OCI-LY7 (cell line): ENCODE measurements at regions not wholly inside any gene's neighbourhood (a gene's known extent, or its start where the extent isn't known, plus 50 kb on each side); places are given as distances from the start of the nearest gene placed in this dataset. TPM values are rescaled to one million over a fixed set of nuclear protein-coding genes. Genes with fewer than 3 reads are reported as not detected.

Source experiments
- BruUV-seq: library from RNA; stranded (reverse); fragments of 400-500 nt; replicated peaks from 2 replicates; lab custom pipeline; 2021; lab: Mats Ljungman, UMichigan
- CTCF ChIA-PET: fragments of 300-600 bp; sonication (Branson Sonifier 250); formaldehyde crosslinking; loops from one replicate; lab custom pipeline; 2022; ENCODE audit warnings: antibody characterized with exemption; ENCODE audit not compliant: unreplicated experiment; lab: Charles Lee
- POLR2A ChIA-PET: fragments of 300-600 bp; sonication (Branson Sonifier 250); formaldehyde crosslinking; loops from one replicate; lab custom pipeline; 2022; ENCODE audit warnings: antibody characterized with exemption; lab: Charles Lee
- DNase-seq: peaks from one replicate; pipeline ENCODE4 v3.0.0-alpha.2; 2015; ENCODE audit warnings: low spot score
- H2AFZ ChIP-seq: fragments of 200-600 bp; sonication (generic), shearing (Covaris generic); 2 replicates; pipeline ENCODE4 v1.6.1; 2014; ENCODE audit warnings: mild to moderate bottlenecking, antibody characterized with exemption, low read length, moderate library complexity
- H3K27ac ChIP-seq: fragments of 200-600 bp; sonication (generic); 2 replicates; pipeline ENCODE4 v1.5.1; 2014; ENCODE audit warnings: mixed run types, low read depth, mild to moderate bottlenecking, moderate library complexity, low read length, inconsistent platforms; ENCODE audit not compliant: poor library complexity, severe bottlenecking
- H3K36me3 ChIP-seq: fragments of 200-600 bp; sonication (generic); 2 replicates; pipeline ENCODE4 v1.6.1; 2014; ENCODE audit warnings: mild to moderate bottlenecking, antibody characterized with exemption, low read length, moderate library complexity, mixed read lengths; ENCODE audit not compliant: insufficient read depth
- H3K4me1 ChIP-seq: fragments of 200-600 bp; sonication (generic); 2 replicates; pipeline ENCODE4 v1.5.1; 2014; ENCODE audit warnings: mild to moderate bottlenecking, low read length; ENCODE audit not compliant: insufficient read depth, poor library complexity, severe bottlenecking
- H3K4me2 ChIP-seq: fragments of 200-600 bp; sonication (generic); 2 replicates; pipeline ENCODE4 v1.6.1; 2014; ENCODE audit warnings: mild to moderate bottlenecking, low read length
- H3K4me3 ChIP-seq: fragments of 200-600 bp; sonication (generic); 2 replicates; pipeline ENCODE4 v1.5.1; 2014; ENCODE audit warnings: mild to moderate bottlenecking, low read depth, low read length; ENCODE audit not compliant: poor library complexity, severe bottlenecking
- H3K79me2 ChIP-seq: fragments of 200-600 bp; sonication (generic); 2 replicates; pipeline ENCODE4 v1.6.1; 2016; ENCODE audit warnings: low read depth, mild to moderate bottlenecking, low read length, moderate library complexity, mixed read lengths; ENCODE audit not compliant: insufficient read depth
- H3K9me2 ChIP-seq: fragments of 200-600 bp; sonication (generic); 2 replicates; pipeline ENCODE4 v1.6.1; 2016; ENCODE audit warnings: mild to moderate bottlenecking, low read length, mixed read lengths; ENCODE audit not compliant: insufficient read depth
- H3K9me3 ChIP-seq: fragments of 200-600 bp; sonication (generic); 2 replicates; pipeline ENCODE4 v1.6.1; 2014; ENCODE audit warnings: mild to moderate bottlenecking, mixed run types, low read length, mixed read lengths
- H4K20me1 ChIP-seq: fragments of 200-600 bp; sonication (generic); 2 replicates; pipeline ENCODE4 v1.6.1; 2014; ENCODE audit warnings: mild to moderate bottlenecking, antibody characterized with exemption, low read length, moderate library complexity, mixed read lengths; ENCODE audit not compliant: insufficient read depth
- EZH2phosphoT487 ChIP-seq: fragments of 200-600 bp; sonication (generic); IDR thresholded peaks from 2 replicates; pipeline ENCODE4 v1.6.1; 2018; ENCODE audit warnings: low read depth, borderline replicate concordance, mild to moderate bottlenecking, mixed run types, antibody characterized with exemption, low read length, moderate library complexity, mixed read lengths
- intact Hi-C: fragments of 100-400 bp; cut with micrococcal nuclease; formaldehyde crosslinking; loops from one replicate; pipeline ENCODE4 v1.10.0; 2022; ENCODE audit not compliant: unreplicated experiment
- small RNA-seq: library from RNA; depleted of rRNA; stranded (forward); fragments of <200 nt; gene quantifications from one replicate; pipeline ENCODE3, GENCODE V24; 2014
- TF ChIP-seq, protein P1 (sequence below): fragments of 200-600 bp; sonication (generic); conservative IDR thresholded peaks from 2 replicates; pipeline ENCODE4 v1.5.1; 2014; ENCODE audit warnings: mild to moderate bottlenecking, antibody characterized with exemption, low read length, moderate library complexity, mixed read lengths

DNA sequence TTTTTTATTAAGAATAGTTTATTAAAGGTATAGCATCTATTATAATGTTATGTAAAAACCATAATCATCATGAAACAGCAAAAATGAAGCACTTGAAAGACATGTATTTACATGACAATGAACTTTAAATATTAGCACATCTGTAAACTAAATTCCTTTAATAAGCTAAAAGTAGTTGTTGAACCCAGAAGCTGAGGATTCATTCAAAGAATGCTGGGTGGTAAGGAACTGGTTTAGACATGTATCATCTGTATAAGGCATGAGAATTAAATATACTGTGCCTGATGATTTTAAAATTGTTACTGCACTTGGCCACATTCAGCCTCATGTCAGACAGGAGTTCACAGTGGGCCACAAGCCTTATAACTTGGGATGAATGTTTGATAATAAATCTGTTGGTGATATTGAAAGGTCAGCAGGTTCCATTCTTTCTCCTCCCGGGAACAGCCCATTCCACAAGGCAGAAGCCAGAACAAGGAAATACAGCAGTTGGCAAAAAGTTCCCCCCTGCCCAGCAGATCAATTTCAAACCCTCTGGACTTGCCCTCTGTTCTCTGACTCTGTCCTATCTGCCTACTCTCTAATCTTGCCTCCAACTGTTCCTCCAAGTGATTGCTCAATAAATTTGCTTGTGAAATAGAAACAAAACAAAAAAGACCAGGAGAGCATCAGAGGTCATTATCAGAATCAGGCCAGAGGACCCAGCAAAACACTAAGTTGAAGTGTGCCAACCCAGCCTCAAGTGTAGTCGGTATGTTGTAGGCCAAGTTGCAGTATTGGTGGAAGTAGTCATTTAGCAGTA is 49.8 kb upstream of the TEX264 start:
- Histone ChIP-seq H3K4me1 (no peaks in the 10 kb centered on the region), H2AFZ (no peak overlapping the region), H3K9me3 (no peaks in the 10 kb centered on the region), H3K36me3 (no peaks in the 10 kb centered on the region), H3K4me3 (no peak overlapping the region), H3K4me2 (no peak overlapping the region), H3K79me2 (no peaks in the 10 kb centered on the region; the same call in 1 of the 2 replicates), H3K9me2 (no peaks in the 10 kb centered on the region), H4K20me1 (no peaks in the 10 kb centered on the region), H3K27ac (no peak overlapping the region)
- intact Hi-C loops: no loop called here
- CTCF ChIA-PET: no interaction called here
- TF ChIP-seq, protein P1, sequence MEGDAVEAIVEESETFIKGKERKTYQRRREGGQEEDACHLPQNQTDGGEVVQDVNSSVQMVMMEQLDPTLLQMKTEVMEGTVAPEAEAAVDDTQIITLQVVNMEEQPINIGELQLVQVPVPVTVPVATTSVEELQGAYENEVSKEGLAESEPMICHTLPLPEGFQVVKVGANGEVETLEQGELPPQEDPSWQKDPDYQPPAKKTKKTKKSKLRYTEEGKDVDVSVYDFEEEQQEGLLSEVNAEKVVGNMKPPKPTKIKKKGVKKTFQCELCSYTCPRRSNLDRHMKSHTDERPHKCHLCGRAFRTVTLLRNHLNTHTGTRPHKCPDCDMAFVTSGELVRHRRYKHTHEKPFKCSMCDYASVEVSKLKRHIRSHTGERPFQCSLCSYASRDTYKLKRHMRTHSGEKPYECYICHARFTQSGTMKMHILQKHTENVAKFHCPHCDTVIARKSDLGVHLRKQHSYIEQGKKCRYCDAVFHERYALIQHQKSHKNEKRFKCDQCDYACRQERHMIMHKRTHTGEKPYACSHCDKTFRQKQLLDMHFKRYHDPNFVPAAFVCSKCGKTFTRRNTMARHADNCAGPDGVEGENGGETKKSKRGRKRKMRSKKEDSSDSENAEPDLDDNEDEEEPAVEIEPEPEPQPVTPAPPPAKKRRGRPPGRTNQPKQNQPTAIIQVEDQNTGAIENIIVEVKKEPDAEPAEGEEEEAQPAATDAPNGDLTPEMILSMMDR: no peak
- TF ChIP-seq EZH2phosphoT487: no peak
- DNase-seq: no peak
- BruUV-seq: no TSS peak
- POLR2A ChIA-PET: no interaction called here

Small RNA genes lying in the stretch of these regions (small RNA-seq; reads per million reads assigned to genes)
- gene RNU6ATAC29P: not detected
